Osteoblast (primary cell): ENCODE measurements at regions not wholly inside any gene's neighbourhood (a gene's known extent, or its start where the extent isn't known, plus 50 kb on each side); places are given as distances from the start of the nearest gene placed in this dataset.

Source experiments
- DNase-seq: peaks from one replicate; pipeline ENCODE4 v3.0.0; 2011; ENCODE audit warnings: low spot score, mixed read lengths; ENCODE audit not compliant: insufficient read length; ENCODE audit errors: missing footprints
- H2AFZ ChIP-seq: 2 replicates; pipeline ENCODE4 v1.6.0; 2011; ENCODE audit warnings: mild to moderate bottlenecking, low read length
- H3K27ac ChIP-seq: 2 replicates; pipeline ENCODE4 v1.5.1; 2011; ENCODE audit warnings: mild to moderate bottlenecking, low read depth, low read length, moderate library complexity
- H3K27me3 ChIP-seq: 2 replicates; pipeline ENCODE4 v1.6.0; 2012; ENCODE audit warnings: mild to moderate bottlenecking, control low read depth, inconsistent platforms, low read length, moderate library complexity; ENCODE audit not compliant: insufficient read depth
- H3K36me3 ChIP-seq: 2 replicates; pipeline ENCODE4 v1.5.1; 2011; ENCODE audit warnings: mild to moderate bottlenecking, low read length, control low read depth, moderate library complexity; ENCODE audit not compliant: insufficient read depth
- H3K4me1 ChIP-seq: 2 replicates; pipeline ENCODE4 v1.5.1; 2011; ENCODE audit warnings: mild to moderate bottlenecking, low read length, control low read depth, moderate library complexity; ENCODE audit not compliant: insufficient read depth
- H3K4me2 ChIP-seq: 2 replicates; pipeline ENCODE4 v1.6.0; 2011; ENCODE audit warnings: mild to moderate bottlenecking, low read length; ENCODE audit not compliant: insufficient read depth
- H3K4me3 ChIP-seq: fragments of 200-600 bp; sonication (generic); 3 replicates; pipeline ENCODE4 v1.5.1; 2012; ENCODE audit warnings: mild to moderate bottlenecking, low read length, inconsistent platforms; ENCODE audit not compliant: insufficient read depth
- H3K79me2 ChIP-seq: 2 replicates; pipeline ENCODE4 v1.6.0; 2012; ENCODE audit warnings: mild to moderate bottlenecking, low read length, control low read depth, inconsistent platforms; ENCODE audit not compliant: insufficient read depth
- H3K9me3 ChIP-seq: 2 replicates; pipeline ENCODE4 v1.5.1; 2011; ENCODE audit warnings: low read depth, low read length, control low read depth
- H4K20me1 ChIP-seq: 2 replicates; pipeline ENCODE4 v1.6.0; 2012; ENCODE audit warnings: mild to moderate bottlenecking, low read length, control low read depth; ENCODE audit not compliant: insufficient read depth
- TF ChIP-seq, protein P1 (sequence below): IDR thresholded peaks from 2 replicates; pipeline ENCODE4 v1.5.1; 2011; ENCODE audit warnings: mild to moderate bottlenecking, low read depth, low read length, moderate library complexity; ENCODE audit errors: extremely low read depth

DNA sequence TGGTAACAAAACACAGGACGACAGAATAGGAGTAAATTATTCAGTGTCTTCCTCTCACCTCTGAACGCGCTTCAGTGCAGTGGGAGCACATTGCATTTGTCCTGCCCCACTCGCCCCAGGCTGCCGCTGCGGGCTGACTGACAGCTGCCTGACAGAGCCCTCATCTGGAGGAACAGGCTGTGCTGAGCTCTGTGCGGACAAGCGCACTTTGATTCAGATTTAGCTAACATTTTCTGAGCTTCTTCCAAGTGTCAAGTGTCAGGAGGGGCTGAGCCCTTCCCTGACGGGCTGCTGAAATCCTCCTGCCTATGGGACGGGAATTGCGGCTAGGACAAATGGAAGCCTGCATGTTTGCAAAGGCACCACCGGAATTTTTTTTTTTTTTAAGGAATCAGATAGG lies 383.0 kb upstream of the CDH4 start:
- DNase-seq = no peak
- Histone ChIP-seq H2AFZ (no peak overlapping the region), H3K9me3 (no peaks in the 10 kb centered on the region)

DNA sequence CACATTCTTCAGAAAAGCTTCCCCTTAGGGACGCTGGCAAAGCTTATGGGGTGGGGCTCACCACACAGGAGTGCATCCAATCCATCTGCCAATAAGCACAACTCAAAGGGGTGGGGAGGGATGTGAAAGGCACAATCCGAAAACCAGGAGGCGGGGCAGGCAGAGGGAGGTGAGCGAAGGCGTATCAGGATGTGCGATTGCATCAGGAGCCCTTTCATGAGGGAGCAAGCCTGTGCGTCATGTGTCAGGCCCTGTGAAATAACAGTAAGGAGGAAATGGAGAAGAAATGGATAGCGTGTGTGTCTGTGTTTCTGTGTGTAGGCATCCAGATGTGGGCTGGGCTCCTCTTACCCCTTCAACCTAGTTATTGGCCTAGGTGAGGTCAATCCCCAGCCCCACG lies 382.4 kb upstream of the CDH4 start:
- Histone ChIP-seq H3K9me3 (no peaks in the 10 kb centered on the region), H3K36me3 (no peaks in the 10 kb centered on the region), H3K4me3 (no peak overlapping the region), H3K27me3 (no peaks in the 10 kb centered on the region), H3K4me1 (no peaks in the 10 kb centered on the region), H3K79me2 (no peaks in the 10 kb centered on the region), H3K27ac (no peak overlapping the region), H2AFZ (no peak overlapping the region), H3K4me2 (no peak overlapping the region), H4K20me1 (no peaks in the 10 kb centered on the region)
- no peak for DNase-seq
- TF ChIP-seq, protein P1, sequence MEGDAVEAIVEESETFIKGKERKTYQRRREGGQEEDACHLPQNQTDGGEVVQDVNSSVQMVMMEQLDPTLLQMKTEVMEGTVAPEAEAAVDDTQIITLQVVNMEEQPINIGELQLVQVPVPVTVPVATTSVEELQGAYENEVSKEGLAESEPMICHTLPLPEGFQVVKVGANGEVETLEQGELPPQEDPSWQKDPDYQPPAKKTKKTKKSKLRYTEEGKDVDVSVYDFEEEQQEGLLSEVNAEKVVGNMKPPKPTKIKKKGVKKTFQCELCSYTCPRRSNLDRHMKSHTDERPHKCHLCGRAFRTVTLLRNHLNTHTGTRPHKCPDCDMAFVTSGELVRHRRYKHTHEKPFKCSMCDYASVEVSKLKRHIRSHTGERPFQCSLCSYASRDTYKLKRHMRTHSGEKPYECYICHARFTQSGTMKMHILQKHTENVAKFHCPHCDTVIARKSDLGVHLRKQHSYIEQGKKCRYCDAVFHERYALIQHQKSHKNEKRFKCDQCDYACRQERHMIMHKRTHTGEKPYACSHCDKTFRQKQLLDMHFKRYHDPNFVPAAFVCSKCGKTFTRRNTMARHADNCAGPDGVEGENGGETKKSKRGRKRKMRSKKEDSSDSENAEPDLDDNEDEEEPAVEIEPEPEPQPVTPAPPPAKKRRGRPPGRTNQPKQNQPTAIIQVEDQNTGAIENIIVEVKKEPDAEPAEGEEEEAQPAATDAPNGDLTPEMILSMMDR = no peak

More for the DNA sequence above, 383.0 kb upstream of the CDH4 start:
- H4K20me1 ChIP-seq = no peaks in the 10 kb centered on the region
- no peaks in the 10 kb centered on the region for H3K4me1 ChIP-seq
- H3K36me3 ChIP-seq = no peaks in the 10 kb centered on the region
- H3K4me3 ChIP-seq = no peak overlapping the region
- H3K27me3 ChIP-seq = no peaks in the 10 kb centered on the region
- H3K27ac ChIP-seq = no peak overlapping the region
- TF ChIP-seq, protein P1 = no peak
- no peak overlapping the region for H3K4me2 ChIP-seq
- no peaks in the 10 kb centered on the region for H3K79me2 ChIP-seq

DNA sequence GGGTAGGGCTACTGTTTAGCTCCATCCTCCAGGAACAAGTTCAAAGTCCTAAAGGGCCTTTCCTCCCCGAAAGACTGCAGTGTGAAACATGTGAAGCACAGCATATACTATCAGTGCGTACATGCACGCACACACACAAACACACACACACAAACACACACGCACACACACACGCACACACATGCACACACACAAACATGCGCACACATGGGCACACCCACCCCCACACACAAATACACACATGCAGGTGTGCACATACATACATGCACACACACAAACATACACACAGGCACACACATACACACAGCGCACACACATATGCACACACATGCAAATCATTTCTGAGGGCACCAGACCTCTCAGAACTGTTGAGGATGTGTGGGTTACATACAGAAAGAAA lies 382.0 kb upstream of the CDH4 start:
- Histone ChIP-seq H2AFZ (no peak overlapping the region), H3K4me3 (no peak overlapping the region), H3K4me2 (no peak overlapping the region), H4K20me1 (no peaks in the 10 kb centered on the region), H3K27me3 (no peaks in the 10 kb centered on the region), H3K4me1 (no peaks in the 10 kb centered on the region), H3K36me3 (no peaks in the 10 kb centered on the region), H3K79me2 (no peaks in the 10 kb centered on the region), H3K9me3 (no peaks in the 10 kb centered on the region), H3K27ac (no peak overlapping the region)
- TF ChIP-seq, protein P1 = no peak
- no peak for DNase-seq

DNA sequence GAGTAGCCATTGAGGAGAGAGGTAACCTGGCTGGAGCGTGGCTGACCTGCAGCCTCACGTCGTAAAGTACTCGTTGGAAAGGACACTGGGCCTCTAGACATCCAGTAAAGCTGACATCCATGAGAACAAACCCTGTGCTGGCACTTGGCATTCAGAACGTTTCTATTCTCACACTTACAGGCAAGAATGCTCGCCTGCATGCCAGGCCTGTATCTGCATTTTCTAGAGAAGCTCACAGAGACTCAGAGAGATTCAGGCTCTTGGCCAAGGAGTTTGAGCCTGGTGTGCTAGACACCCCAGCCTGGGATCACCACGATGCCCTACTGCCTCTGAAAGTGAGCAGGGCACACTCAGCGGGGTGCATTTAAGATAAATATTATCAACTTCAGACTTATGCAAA lies 379.8 kb upstream of the CDH4 start:
- TF ChIP-seq, protein P1 = no peak
- no peak for DNase-seq
- Histone ChIP-seq H3K4me1 (no peaks in the 10 kb centered on the region), H2AFZ (no peak overlapping the region), H3K27me3 (no peaks in the 10 kb centered on the region), H3K27ac (no peak overlapping the region), H4K20me1 (no peaks in the 10 kb centered on the region), H3K4me2 (no peak overlapping the region), H3K79me2 (no peaks in the 10 kb centered on the region), H3K4me3 (no peak overlapping the region), H3K9me3 (no peaks in the 10 kb centered on the region), H3K36me3 (no peaks in the 10 kb centered on the region)
